ENCODE measurements at regions not wholly inside any gene's neighbourhood (a gene's known extent, or its start where the extent isn't known, plus 50 kb on each side); places are given as distances from the start of the nearest gene placed in this dataset.
A peak's percentile ranks its signal among the peaks of the same experiment; 100 is the strongest.
"Not testable (repeated sequence)": the region's sequence is repeated elsewhere in the genome, so short reads cannot be mapped to it uniquely, and the experiment has no call there.

DNA sequence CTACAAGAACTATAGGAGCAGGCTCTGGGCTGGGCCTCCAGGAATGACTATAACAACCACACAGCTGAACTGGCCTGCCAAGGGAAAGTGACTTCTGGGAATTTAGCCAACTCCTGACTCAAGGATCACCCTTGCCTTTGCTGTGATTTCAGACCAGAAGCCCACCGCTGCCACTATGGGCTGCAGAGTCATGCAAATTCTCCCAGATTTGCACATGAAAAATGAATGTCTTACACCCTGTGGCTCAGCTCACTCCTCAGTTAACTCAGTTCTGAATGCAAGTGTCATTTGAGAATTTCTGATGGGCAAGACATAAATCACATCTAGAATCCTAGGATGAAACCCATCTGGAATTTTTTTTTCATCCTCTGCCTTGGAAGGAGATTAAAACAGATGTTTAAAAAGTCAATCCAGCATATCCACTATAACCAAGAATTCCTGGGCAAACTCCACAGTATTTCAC is 186.5 kb upstream of the BET1 start:
- peaks cover 11% of the 10 kb centered on the region; the same call in 1 of the 2 replicates for H3K4me1 ChIP-seq (ENCODE audit: insufficient read depth, low read length)
- no peak overlapping the region for H3K4me3 ChIP-seq (ENCODE audit: low read length)
- H4K20me1 ChIP-seq (ENCODE audit: low read length) = no peaks in the 10 kb centered on the region
- intact Hi-C loops (cut with micrococcal nuclease) = no loop called here
- no peaks in the 10 kb centered on the region for H3K79me2 ChIP-seq (ENCODE audit: low read length)
- peak; percentile 99 for ATAC-seq
- no peaks in the 10 kb centered on the region for H3F3A ChIP-seq (ENCODE audit: low read length, unreplicated experiment)
- ChIA-PET CTCF (no interaction called here), POLR2A (ENCODE audit: unreplicated experiment) (no interaction called here)
- no peaks in the 10 kb centered on the region for H3K36me3 ChIP-seq (ENCODE audit: low read depth, low read length)
- H3K27ac ChIP-seq (ENCODE audit: low read length) = 0 out of 2 replicates have a peak overlapping the region, but pooled peaks have one; percentile 4
- H2AFZ ChIP-seq (ENCODE audit: low read length) = no peak overlapping the region
- no peaks in the 10 kb centered on the region for H3K9me3 ChIP-seq (ENCODE audit: low read length)
- BruUV-seq (replicated peaks) = no TSS peak
- H3K27me3 ChIP-seq (ENCODE audit: low read length) = no peaks in the 10 kb centered on the region
- no peak overlapping the region for H3K4me2 ChIP-seq (ENCODE audit: low read length)
- no peak for TF ChIP-seq EZH2 (IDR thresholded peaks at IDR 0.05; ENCODE audit: low read length, unreplicated experiment)
- TF ChIP-seq, protein P1, sequence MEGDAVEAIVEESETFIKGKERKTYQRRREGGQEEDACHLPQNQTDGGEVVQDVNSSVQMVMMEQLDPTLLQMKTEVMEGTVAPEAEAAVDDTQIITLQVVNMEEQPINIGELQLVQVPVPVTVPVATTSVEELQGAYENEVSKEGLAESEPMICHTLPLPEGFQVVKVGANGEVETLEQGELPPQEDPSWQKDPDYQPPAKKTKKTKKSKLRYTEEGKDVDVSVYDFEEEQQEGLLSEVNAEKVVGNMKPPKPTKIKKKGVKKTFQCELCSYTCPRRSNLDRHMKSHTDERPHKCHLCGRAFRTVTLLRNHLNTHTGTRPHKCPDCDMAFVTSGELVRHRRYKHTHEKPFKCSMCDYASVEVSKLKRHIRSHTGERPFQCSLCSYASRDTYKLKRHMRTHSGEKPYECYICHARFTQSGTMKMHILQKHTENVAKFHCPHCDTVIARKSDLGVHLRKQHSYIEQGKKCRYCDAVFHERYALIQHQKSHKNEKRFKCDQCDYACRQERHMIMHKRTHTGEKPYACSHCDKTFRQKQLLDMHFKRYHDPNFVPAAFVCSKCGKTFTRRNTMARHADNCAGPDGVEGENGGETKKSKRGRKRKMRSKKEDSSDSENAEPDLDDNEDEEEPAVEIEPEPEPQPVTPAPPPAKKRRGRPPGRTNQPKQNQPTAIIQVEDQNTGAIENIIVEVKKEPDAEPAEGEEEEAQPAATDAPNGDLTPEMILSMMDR (conservative IDR thresholded peaks at IDR 0.05; ENCODE audit: low read depth, low read length) = no peak
- no peak for TF ChIP-seq EZH2phosphoT487 (IDR thresholded peaks at IDR 0.05; ENCODE audit: borderline replicate concordance, low read length)
- H3K9ac ChIP-seq (ENCODE audit: low read length) = no peak overlapping the region
- H3K9me2 ChIP-seq (replicated peaks; ENCODE audit: low read length) = no peaks in the 10 kb centered on the region
- peak; percentile 85 for DNase-seq

GRCh38 chr7:94194426-94194825 is 190.3 kb upstream of the BET1 start:
- BruUV-seq (replicated peaks) = not testable (repeated sequence)

DNA sequence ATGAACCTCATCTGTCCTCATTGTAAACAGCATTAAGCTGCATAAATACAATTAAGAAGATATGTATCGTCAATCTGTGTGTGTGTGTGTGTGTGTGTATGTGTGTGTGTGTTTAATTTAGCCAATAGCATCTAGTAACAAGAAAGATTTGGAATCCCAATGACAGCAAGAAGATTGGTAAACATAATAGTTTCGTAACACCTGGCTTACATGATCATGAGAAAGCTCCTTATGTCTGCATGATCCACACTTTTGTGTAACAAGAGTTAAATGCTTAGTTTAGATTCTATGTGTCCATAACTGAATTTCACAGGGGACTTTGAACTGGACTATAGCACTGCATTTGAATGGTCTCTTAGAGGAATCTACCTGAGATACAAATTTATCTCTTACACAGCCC is 191.0 kb upstream of the BET1 start:
- Histone ChIP-seq H3K9me3 (ENCODE audit: low read length) (no peaks in the 10 kb centered on the region), H3K9me2 (replicated peaks; ENCODE audit: low read length) (no peaks in the 10 kb centered on the region), H3K9ac (ENCODE audit: low read length) (no peak overlapping the region), H4K20me1 (ENCODE audit: low read length) (no peaks in the 10 kb centered on the region), H3K27ac (ENCODE audit: low read length) (no peak overlapping the region), H2AFZ (ENCODE audit: low read length) (no peak overlapping the region), H3K36me3 (ENCODE audit: low read depth, low read length) (no peaks in the 10 kb centered on the region), H3K4me1 (ENCODE audit: insufficient read depth, low read length) (peaks cover 8% of the 10 kb centered on the region; the same call in 1 of the 2 replicates), H3K79me2 (ENCODE audit: low read length) (no peaks in the 10 kb centered on the region), H3K4me2 (ENCODE audit: low read length) (no peak overlapping the region), H3K4me3 (ENCODE audit: low read length) (no peak overlapping the region), H3K27me3 (ENCODE audit: low read length) (no peaks in the 10 kb centered on the region), H3F3A (ENCODE audit: low read length, unreplicated experiment) (no peaks in the 10 kb centered on the region)
- ATAC-seq = no peak
- no peak for DNase-seq
- ChIA-PET POLR2A (ENCODE audit: unreplicated experiment) (no interaction called here), CTCF (no interaction called here)
- intact Hi-C loops (cut with micrococcal nuclease) = no loop called here
- TF ChIP-seq, protein P1 (conservative IDR thresholded peaks at IDR 0.05; ENCODE audit: low read depth, low read length) = no peak
- no peak for TF ChIP-seq EZH2 (IDR thresholded peaks at IDR 0.05; ENCODE audit: low read length, unreplicated experiment)
- no peak for TF ChIP-seq EZH2phosphoT487 (IDR thresholded peaks at IDR 0.05; ENCODE audit: borderline replicate concordance, low read length)
- no TSS peak for BruUV-seq (replicated peaks)

More at GRCh38 chr7:94194426-94194825, 190.3 kb upstream of the BET1 start:
- H3K4me3 ChIP-seq (ENCODE audit: low read length); H4K20me1 ChIP-seq (ENCODE audit: low read length); DNase-seq; H3F3A ChIP-seq (ENCODE audit: low read length, unreplicated experiment); H3K27me3 ChIP-seq (ENCODE audit: low read length); H3K79me2 ChIP-seq (ENCODE audit: low read length); POLR2A ChIA-PET (ENCODE audit: unreplicated experiment); ATAC-seq; H3K27ac ChIP-seq (ENCODE audit: low read length); H2AFZ ChIP-seq (ENCODE audit: low read length); H3K9me3 ChIP-seq (ENCODE audit: low read length); H3K36me3 ChIP-seq (ENCODE audit: low read depth, low read length); H3K9me2 ChIP-seq (replicated peaks; ENCODE audit: low read length); intact Hi-C loops (cut with micrococcal nuclease); CTCF ChIA-PET; H3K4me2 ChIP-seq (ENCODE audit: low read length); H3K9ac ChIP-seq (ENCODE audit: low read length): not testable (repeated sequence)
- peaks cover 11% of the 10 kb centered on the region; the same call in 1 of the 2 replicates for H3K4me1 ChIP-seq (ENCODE audit: insufficient read depth, low read length)
